ENCODE measurements at regions not wholly inside any gene's neighbourhood (a gene's known extent, or its start where the extent isn't known, plus 50 kb on each side); places are given as distances from the start of the nearest gene placed in this dataset.

GRCh38 chr10:128704716-128705115, 578.5 kb upstream of the MKI67 start:
- Mint-ChIP-seq H3K27me3 (ENCODE audit: low read depth) (peaks cover 2% of the 10 kb centered on the region), H3K27ac (no peak overlapping the region), H3K36me3 (ENCODE audit: low read depth) (no peaks in the 10 kb centered on the region)

GRCh38 chr10:128708182-128708581, 582.0 kb upstream of the MKI67 start:
- H3K4me3 Mint-ChIP-seq: no peak overlapping the region
- H3K4me1 Mint-ChIP-seq (ENCODE audit: low read depth): no peaks in the 10 kb centered on the region
- H3K36me3 Mint-ChIP-seq (ENCODE audit: low read depth): no peaks in the 10 kb centered on the region
- POLR2A ChIA-PET: no interaction called here
- no peaks in the 10 kb centered on the region for H3K9me3 Mint-ChIP-seq (ENCODE audit: insufficient read depth)
- DNase-seq (no peak), ATAC-seq (no peak)
- CTCF ChIA-PET: no interaction called here
- H3K27me3 Mint-ChIP-seq (ENCODE audit: low read depth): peaks cover 2% of the 10 kb centered on the region
- H3K27ac Mint-ChIP-seq: no peak overlapping the region

More at GRCh38 chr10:128704716-128705115, 578.5 kb upstream of the MKI67 start:
- no peaks in the 10 kb centered on the region for H3K4me1 Mint-ChIP-seq (ENCODE audit: low read depth)
- H3K4me3 Mint-ChIP-seq: no peak overlapping the region
- no peaks in the 10 kb centered on the region for H3K9me3 Mint-ChIP-seq (ENCODE audit: insufficient read depth)
- DNase-seq (no peak), ATAC-seq (no peak)
- POLR2A ChIA-PET: no interaction called here
- CTCF ChIA-PET: no interaction called here

- ChIA-PET CTCF (no interaction called here), POLR2A (no interaction called here)
- H3K27me3 Mint-ChIP-seq (ENCODE audit: low read depth): peaks cover 2% of the 10 kb centered on the region
- no peaks in the 10 kb centered on the region for H3K9me3 Mint-ChIP-seq (ENCODE audit: insufficient read depth)
- H3K27ac Mint-ChIP-seq: no peak overlapping the region
- H3K4me1 Mint-ChIP-seq (ENCODE audit: low read depth): no peaks in the 10 kb centered on the region
- DNase-seq (no peak), ATAC-seq (no peak)
- no peaks in the 10 kb centered on the region for H3K36me3 Mint-ChIP-seq (ENCODE audit: low read depth)
- H3K4me3 Mint-ChIP-seq: no peak overlapping the region
Observed at GRCh38 chr10:128709686-128710085, 583.5 kb upstream of the MKI67 start.

- H3K36me3 Mint-ChIP-seq (ENCODE audit: low read depth): no peaks in the 10 kb centered on the region
Observed at GRCh38 chr10:128710098-128710797, 584.0 kb upstream of the MKI67 start.

GRCh38 chr10:128710798-128711183, 584.6 kb upstream of the MKI67 start:
- Mint-ChIP-seq H3K27ac (no peak overlapping the region), H3K36me3 (ENCODE audit: low read depth) (no peaks in the 10 kb centered on the region), H3K4me3 (no peak overlapping the region), H3K4me1 (ENCODE audit: low read depth) (no peaks in the 10 kb centered on the region), H3K9me3 (ENCODE audit: insufficient read depth) (no peaks in the 10 kb centered on the region), H3K27me3 (ENCODE audit: low read depth) (no peaks in the 10 kb centered on the region)
- DNase-seq (no peak), ATAC-seq (no peak)
- ChIA-PET POLR2A (no interaction called here), CTCF (no interaction called here)

More at GRCh38 chr10:128710098-128710797, 584.0 kb upstream of the MKI67 start:
- Mint-ChIP-seq H3K27ac (no peak overlapping the region), H3K4me1 (ENCODE audit: low read depth) (no peaks in the 10 kb centered on the region), H3K4me3 (no peak overlapping the region), H3K27me3 (ENCODE audit: low read depth) (peaks cover 1% of the 10 kb centered on the region), H3K9me3 (ENCODE audit: insufficient read depth) (no peaks in the 10 kb centered on the region)
- no peak for ATAC-seq
- ChIA-PET CTCF (no interaction called here), POLR2A (no interaction called here)
- no peak for DNase-seq

- no peak overlapping the region for H3K4me3 Mint-ChIP-seq
- ChIA-PET POLR2A (no interaction called here), CTCF (no interaction called here)
- DNase-seq (no peak), ATAC-seq (no peak)
- no peak overlapping the region for H3K27ac Mint-ChIP-seq
- H3K9me3 Mint-ChIP-seq (ENCODE audit: insufficient read depth): no peaks in the 10 kb centered on the region
- H3K27me3 Mint-ChIP-seq (ENCODE audit: low read depth): no peaks in the 10 kb centered on the region
- no peaks in the 10 kb centered on the region for H3K4me1 Mint-ChIP-seq (ENCODE audit: low read depth)
- H3K36me3 Mint-ChIP-seq (ENCODE audit: low read depth): no peaks in the 10 kb centered on the region
Observed at GRCh38 chr10:128711806-128712205, 585.6 kb upstream of the MKI67 start.

- no peak overlapping the region for H3K27ac Mint-ChIP-seq
- DNase-seq: no peak
- H3K9me3 Mint-ChIP-seq (ENCODE audit: insufficient read depth): no peaks in the 10 kb centered on the region
- H3K4me3 Mint-ChIP-seq: no peak overlapping the region
- ChIA-PET CTCF (no interaction called here), POLR2A (no interaction called here)
- no peak for ATAC-seq
- no peaks in the 10 kb centered on the region for H3K4me1 Mint-ChIP-seq (ENCODE audit: low read depth)
- no peaks in the 10 kb centered on the region for H3K27me3 Mint-ChIP-seq (ENCODE audit: low read depth)
- H3K36me3 Mint-ChIP-seq (ENCODE audit: low read depth): no peaks in the 10 kb centered on the region
Observed at GRCh38 chr10:128712661-128713400, 586.6 kb upstream of the MKI67 start.

GRCh38 chr10:128713471-128713870, 587.2 kb upstream of the MKI67 start:
- DNase-seq (no peak), ATAC-seq (no peak)
- H3K4me3 Mint-ChIP-seq: no peak overlapping the region
- no peaks in the 10 kb centered on the region for H3K4me1 Mint-ChIP-seq (ENCODE audit: low read depth)
- H3K27ac Mint-ChIP-seq: no peak overlapping the region
- CTCF ChIA-PET: no interaction called here
- no peaks in the 10 kb centered on the region for H3K36me3 Mint-ChIP-seq (ENCODE audit: low read depth)
- H3K27me3 Mint-ChIP-seq (ENCODE audit: low read depth): no peaks in the 10 kb centered on the region
- no peaks in the 10 kb centered on the region for H3K9me3 Mint-ChIP-seq (ENCODE audit: insufficient read depth)
- POLR2A ChIA-PET: no interaction called here

- H3K4me1 Mint-ChIP-seq (ENCODE audit: low read depth): no peaks in the 10 kb centered on the region
- ChIA-PET CTCF (no interaction called here), POLR2A (no interaction called here)
- H3K27ac Mint-ChIP-seq: no peak overlapping the region
- DNase-seq: no peak
- H3K27me3 Mint-ChIP-seq (ENCODE audit: low read depth): no peaks in the 10 kb centered on the region
- no peak overlapping the region for H3K4me3 Mint-ChIP-seq
- no peak for ATAC-seq
- no peaks in the 10 kb centered on the region for H3K36me3 Mint-ChIP-seq (ENCODE audit: low read depth)
- H3K9me3 Mint-ChIP-seq (ENCODE audit: insufficient read depth): no peaks in the 10 kb centered on the region
Observed at GRCh38 chr10:128713874-128714570, 587.8 kb upstream of the MKI67 start.

- Mint-ChIP-seq H3K27me3 (ENCODE audit: low read depth) (no peaks in the 10 kb centered on the region), H3K4me3 (no peak overlapping the region), H3K27ac (no peak overlapping the region), H3K4me1 (ENCODE audit: low read depth) (no peaks in the 10 kb centered on the region), H3K9me3 (ENCODE audit: insufficient read depth) (no peaks in the 10 kb centered on the region), H3K36me3 (ENCODE audit: low read depth) (no peaks in the 10 kb centered on the region)
- ChIA-PET CTCF (no interaction called here), POLR2A (no interaction called here)
- ATAC-seq (no peak), DNase-seq (no peak)
Observed at GRCh38 chr10:128714644-128715415, 588.6 kb upstream of the MKI67 start.

- H3K36me3 Mint-ChIP-seq (ENCODE audit: low read depth): no peaks in the 10 kb centered on the region
- ChIA-PET CTCF (no interaction called here), POLR2A (no interaction called here)
Observed at GRCh38 chr10:128716181-128716580, 590.0 kb upstream of the MKI67 start.

GRCh38 chr10:128721963-128722445, 595.8 kb upstream of the MKI67 start:
- Mint-ChIP-seq H3K9me3 (ENCODE audit: insufficient read depth) (no peaks in the 10 kb centered on the region), H3K27me3 (ENCODE audit: low read depth) (peaks cover 2% of the 10 kb centered on the region), H3K4me3 (no peak overlapping the region), H3K36me3 (ENCODE audit: low read depth) (no peaks in the 10 kb centered on the region), H3K27ac (no peak overlapping the region), H3K4me1 (ENCODE audit: low read depth) (no peaks in the 10 kb centered on the region)
- CTCF ChIA-PET: no interaction called here
- POLR2A ChIA-PET: no interaction called here
- DNase-seq (no peak), ATAC-seq (no peak)

More at GRCh38 chr10:128716181-128716580, 590.0 kb upstream of the MKI67 start:
- no peak for ATAC-seq
- no peak overlapping the region for H3K4me3 Mint-ChIP-seq
- no peak overlapping the region for H3K27ac Mint-ChIP-seq
- DNase-seq: no peak
- no peaks in the 10 kb centered on the region for H3K4me1 Mint-ChIP-seq (ENCODE audit: low read depth)
- H3K27me3 Mint-ChIP-seq (ENCODE audit: low read depth): no peaks in the 10 kb centered on the region
- no peaks in the 10 kb centered on the region for H3K9me3 Mint-ChIP-seq (ENCODE audit: insufficient read depth)
